Pancreas (tissue), 10 donors: ENCODE measurements at regions not wholly inside any gene's neighbourhood (a gene's known extent, or its start where the extent isn't known, plus 50 kb on each side); places are given as distances from the start of the nearest gene placed in this dataset.

ENCODE experiments used
- ATAC-seq, 4 donors: fragments of 200-7000 bp; cut with Tn5 transposase; one replicate each; pipeline versions ENCODE4 v1.8.0 to v1.9.1; 2020; ENCODE audit warnings: mild to moderate bottlenecking in 4 of 4, moderate library complexity in 4 of 4
- DNase-seq, 6 donors: peaks; one replicate each; pipeline ENCODE4 v3.0.0-alpha.2; 2020
- FAIRE-seq: peaks from 2 replicates; lab custom pipeline; 2012; peaks lifted over from hg19 to GRCh38; lab: Jason Lieb, UNC
- H3K27ac ChIP-seq, 4 donors: fragments of 200-600 bp; sonication (generic); 1 replicate in 3 of 4; 2 replicates in 1 of 4; pipeline versions ENCODE4 v1.5.0 to v1.8.0; 2020
- H3K27me3 ChIP-seq, 4 donors: fragments of 200-600 bp; one replicate each; pipeline ENCODE4 v1.8.0; 2021
- H3K36me3 ChIP-seq, 3 donors: fragments of 200-600 bp; sonication (generic) in 1 of 3; one replicate each; pipeline versions ENCODE4 v1.5.0 to v1.8.0; 2020 to 2021
- H3K4me1 ChIP-seq, 3 donors: fragments of 200-600 bp; one replicate each; pipeline ENCODE4 v1.8.0; 2021
- H3K4me3 ChIP-seq, 4 donors: fragments of 200-600 bp; sonication (generic) in 2 of 4; one replicate each; pipeline versions ENCODE4 v1.5.0 to v1.8.0; 2020 to 2021
- H3K9me3 ChIP-seq, 4 donors: fragments of 200-600 bp; one replicate each; pipeline ENCODE4 v1.8.0; 2021
- CTCF ChIP-seq, 4 donors: fragments of 200-600 bp; sonication (generic) in 3 of 4; IDR thresholded peaks; one replicate each; pipeline versions ENCODE4 v1.5.0 to v1.8.0; 2021; ENCODE audit warnings: antibody characterized with exemption in 4 of 4
- WGBS, 2 donors: extraction: QIAGEN DNeasy Blood & Tissue Kit; methylation state at CpG; one replicate each; pipeline ENCODE4 v1.1.7; 2013; 5-methylcytosine and 5-hydroxymethylcytosine counted together
- intact Hi-C, 3 donors: fragments of 100-400 bp; cut with DNase I; formaldehyde crosslinking; loops; one replicate each; pipeline versions ENCODE4 v1.11.1 to v1.14.2; 2022
- donor health status: healthy with polysubstance abuse.
- donor health status: DM: no; HTN: no; CAD: no; lungs with moderate emphysema.
- donor health status: DM: no; HTN: no; CAD: no.
- donor health status: control.
- donor health status: control.
- donor health status: Bipolar disorder and iron deficiency.
- donor health status: DM: yes; HTN: yes; CAD: no.
- donor health status: DM: no; HTN: no; CAD: no.
- donor health status: DM: no; HTN: no; CAD: no.
- donor health status: DM: yes; HTN: yes; CAD: no.

GRCh38 chr6:106796781-106797180 is 167.4 kb downstream of the QRSL1 start:
- no peak for ATAC-seq
- WGBS, 2 donors: 42 to 66% methylated on average over 1 of the region's 1 CpG
- no peak for TF ChIP-seq CTCF (IDR thresholded peaks at IDR 0.05)
- Histone ChIP-seq H3K36me3 (no peaks in the 10 kb centered on the region), H3K27me3 (no peaks in the 10 kb centered on the region), H3K4me3 (no peak overlapping the region), H3K27ac (peak overlapping the region in 1 of 4 donors; percentile 15), H3K4me1 (peaks cover 29 to 55% (median 51%) of the 10 kb centered on the region in 3 donors), H3K9me3 (no peaks in the 10 kb centered on the region)
- no peak for DNase-seq
- no peak for FAIRE-seq
- intact Hi-C loops: no loop called here

- 88 to 91% methylated on average over 2 of the region's 2 CpGs for WGBS, 2 donors
- Histone ChIP-seq H3K36me3 (no peaks in the 10 kb centered on the region), H3K9me3 (no peaks in the 10 kb centered on the region), H3K27me3 (no peaks in the 10 kb centered on the region), H3K4me1 (peaks cover 43 to 55% (median 54%) of the 10 kb centered on the region in 3 donors), H3K4me3 (no peak overlapping the region), H3K27ac (no peak overlapping the region)
- FAIRE-seq (no peak), DNase-seq (no peak), ATAC-seq (no peak)
- intact Hi-C loops: no loop called here
- TF ChIP-seq CTCF (IDR thresholded peaks at IDR 0.05): no peak
Observed at GRCh38 chr6:106794129-106794528, 164.8 kb downstream of the QRSL1 start.

DNA sequence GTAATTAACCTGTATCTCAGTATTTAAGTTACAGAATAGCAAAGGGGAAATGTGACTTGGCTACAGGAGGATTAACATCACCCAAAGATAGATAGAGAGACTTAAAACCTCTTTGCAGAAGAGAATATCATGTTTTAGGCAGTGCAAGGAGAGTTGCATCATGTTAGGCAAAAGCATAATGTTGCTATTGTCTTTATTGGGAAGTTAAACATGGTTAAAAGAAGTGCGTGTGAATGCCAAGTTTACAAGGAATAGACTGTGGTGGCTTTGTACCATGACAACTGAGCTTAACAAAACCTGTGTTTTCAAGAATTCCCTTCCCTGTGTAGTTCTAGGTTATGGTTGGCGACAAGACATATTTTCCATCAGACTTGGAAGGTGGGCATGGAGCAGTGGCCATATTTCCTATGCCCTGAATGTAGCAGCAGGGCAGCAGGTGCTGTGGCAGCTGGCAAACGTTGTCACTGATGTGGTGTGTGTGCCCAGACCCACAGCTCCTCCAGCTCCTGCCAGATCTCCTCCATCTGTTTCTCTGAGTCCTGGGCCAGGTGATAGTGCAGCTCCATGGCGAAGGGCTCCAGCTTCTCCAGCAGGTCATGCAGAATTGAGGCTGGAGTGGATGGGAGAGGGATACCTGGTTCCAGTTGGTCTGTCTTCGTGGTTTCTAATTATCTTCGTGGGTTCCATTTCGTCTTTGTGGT is 163.3 kb downstream of the QRSL1 start:
- Histone ChIP-seq H3K27ac (peak overlapping the region; percentile 43 to 96 (median 75)), H3K4me3 (no peak overlapping the region), H3K9me3 (no peaks in the 10 kb centered on the region), H3K27me3 (no peaks in the 10 kb centered on the region), H3K4me1 (peaks cover 42 to 55% (median 48%) of the 10 kb centered on the region in 3 donors), H3K36me3 (no peaks in the 10 kb centered on the region)
- no peak for FAIRE-seq
- intact Hi-C loops: no loop called here
- peak; percentile 29 to 70 (median 38) for ATAC-seq
- DNase-seq: peak in 3 of 6 donors; percentile 57 to 67 (median 58)
- TF ChIP-seq CTCF (IDR thresholded peaks at IDR 0.05): no peak
- WGBS, 2 donors: 39 to 49% methylated on average over 7 of the region's 7 CpGs

DNA sequence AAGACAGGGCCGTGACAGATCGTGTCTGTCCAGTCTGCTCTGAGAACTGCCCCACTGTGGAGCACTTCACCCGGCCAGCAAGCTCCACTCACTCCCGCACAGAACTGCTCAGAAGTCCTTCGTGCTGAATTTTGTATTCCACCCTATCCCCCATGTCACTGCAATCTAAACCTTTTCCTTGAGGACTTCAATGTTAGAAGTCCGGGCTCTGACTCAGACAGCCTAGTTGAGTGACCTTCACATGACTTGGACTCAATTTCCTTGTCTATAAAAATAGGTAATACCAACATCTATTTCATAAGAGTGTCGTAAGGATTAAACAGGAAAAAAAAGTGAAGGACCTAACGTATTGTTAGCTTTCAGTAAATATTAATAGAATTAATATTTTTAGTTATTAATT is 161.6 kb downstream of the QRSL1 start:
- peaks cover 42 to 55% (median 46%) of the 10 kb centered on the region in 3 donors for H3K4me1 ChIP-seq
- intact Hi-C loops: no loop called here
- no peak for FAIRE-seq
- WGBS, 2 donors: 37 to 48% methylated on average over 8 of the region's 8 CpGs
- peak; percentile 19 to 49 (median 41) for ATAC-seq
- H3K36me3 ChIP-seq: no peaks in the 10 kb centered on the region
- TF ChIP-seq CTCF (IDR thresholded peaks at IDR 0.05): no peak
- DNase-seq: peak in 1 of 6 donors; percentile 56
- no peaks in the 10 kb centered on the region for H3K27me3 ChIP-seq
- H3K4me3 ChIP-seq: no peak overlapping the region
- H3K9me3 ChIP-seq: no peaks in the 10 kb centered on the region
- peak overlapping the region; percentile 6 to 96 (median 60) for H3K27ac ChIP-seq

DNA sequence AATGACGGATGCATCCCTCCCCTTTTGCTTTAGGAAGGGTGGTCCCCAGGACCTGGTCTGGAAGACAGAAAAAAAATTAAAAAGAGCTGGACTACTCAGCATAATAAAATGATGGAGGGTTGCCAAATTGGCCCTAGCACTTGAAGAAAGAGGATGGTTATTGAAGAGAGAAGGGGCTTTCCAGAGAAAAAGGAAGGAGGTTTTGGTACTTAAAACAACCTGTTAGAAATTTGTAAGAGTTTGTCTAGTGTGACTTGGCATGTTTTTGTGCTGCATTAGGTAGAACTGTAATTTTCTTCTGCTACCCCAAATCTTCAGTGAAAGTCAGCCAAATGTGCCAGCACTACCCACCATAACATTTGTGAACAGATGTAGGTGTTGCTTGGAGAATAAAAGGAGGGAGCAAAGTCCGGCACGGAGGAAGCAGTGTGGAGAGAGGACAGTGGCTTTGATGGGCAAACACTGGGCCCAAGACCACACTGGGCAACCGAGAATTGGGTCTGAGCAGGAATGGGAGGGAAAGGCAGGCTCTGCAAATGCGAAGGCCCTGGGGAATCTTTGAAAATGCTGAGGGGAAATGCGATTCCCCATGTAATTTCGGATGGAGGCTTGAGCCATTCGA is 160.9 kb downstream of the QRSL1 start:
- TF ChIP-seq CTCF (IDR thresholded peaks at IDR 0.05): no peak
- no peaks in the 10 kb centered on the region for H3K27me3 ChIP-seq
- FAIRE-seq (no peak), ATAC-seq (no peak), DNase-seq (no peak)
- no peaks in the 10 kb centered on the region for H3K36me3 ChIP-seq
- H3K4me3 ChIP-seq: no peak overlapping the region
- H3K9me3 ChIP-seq: no peaks in the 10 kb centered on the region
- H3K4me1 ChIP-seq: peaks cover 42 to 55% (median 46%) of the 10 kb centered on the region in 3 donors
- intact Hi-C loops: no loop called here
- 74 to 78% methylated on average over 8 of the region's 8 CpGs for WGBS, 2 donors
- H3K27ac ChIP-seq: peak overlapping the region; percentile 6 to 96 (median 60)
